MM.1S (cell line): ENCODE measurements at regions not wholly inside any gene's neighbourhood (a gene's known extent, or its start where the extent isn't known, plus 50 kb on each side); places are given as distances from the start of the nearest gene placed in this dataset.

ENCODE experiments used
- DNase-seq: peaks from one replicate; pipeline ENCODE4 v3.0.0-alpha.2; 2015
- H2AFZ ChIP-seq: fragments of 300-600 bp; sonication (generic); 2 replicates; pipeline ENCODE4 v1.6.0; 2016; ENCODE audit warnings: antibody characterized with exemption, low read length
- H3F3A ChIP-seq: fragments of 300-600 bp; sonication (generic); 2 replicates; pipeline ENCODE4 v1.6.1; 2016; ENCODE audit warnings: mild to moderate bottlenecking, antibody characterized with exemption, low read length, moderate library complexity, mixed read lengths; ENCODE audit not compliant: insufficient read depth
- H3K27ac ChIP-seq: fragments of 300-600 bp; sonication (generic); 2 replicates; pipeline ENCODE4 v1.5.1; 2016; ENCODE audit warnings: mild to moderate bottlenecking, low read length
- H3K27me3 ChIP-seq: fragments of 300-600 bp; sonication (generic); replicated peaks from 2 replicates; pipeline ENCODE4 v1.6.0; 2016; ENCODE audit warnings: low read length; ENCODE audit not compliant: insufficient read depth
- H3K36me3 ChIP-seq: fragments of 300-600 bp; sonication (generic); replicated peaks from 2 replicates; pipeline ENCODE4 v1.6.1; 2016; ENCODE audit warnings: mild to moderate bottlenecking, low read length, mixed read lengths; ENCODE audit not compliant: insufficient read depth
- H3K4me1 ChIP-seq: fragments of 300-600 bp; sonication (generic); 2 replicates; pipeline ENCODE4 v1.6.1; 2016; ENCODE audit warnings: low read length, mixed read lengths
- H3K4me2 ChIP-seq: fragments of 300-600 bp; sonication (generic); 2 replicates; pipeline ENCODE4 v1.6.0; 2016; ENCODE audit warnings: low read depth, low read length
- H3K4me3 ChIP-seq: fragments of 300-600 bp; sonication (generic); 2 replicates; pipeline ENCODE4 v1.5.1; 2016; ENCODE audit warnings: low read length, mixed read lengths
- H3K79me2 ChIP-seq: fragments of 300-600 bp; sonication (generic); 2 replicates; pipeline ENCODE4 v1.6.1; 2016; ENCODE audit warnings: mixed run types, low read length, mixed read lengths
- H3K9ac ChIP-seq: fragments of 300-600 bp; sonication (generic); 2 replicates; pipeline ENCODE4 v1.6.1; 2016; ENCODE audit warnings: low read length, mixed read lengths
- H3K9me2 ChIP-seq: fragments of 300-600 bp; sonication (generic); replicated peaks from 2 replicates; pipeline ENCODE4 v1.6.1; 2016; ENCODE audit warnings: mild to moderate bottlenecking, low read length, mixed read lengths; ENCODE audit not compliant: insufficient read depth
- H3K9me3 ChIP-seq: fragments of 300-600 bp; sonication (generic); replicated peaks from 2 replicates; pipeline ENCODE4 v1.6.1; 2016; ENCODE audit warnings: mild to moderate bottlenecking, low read length, mixed read lengths; ENCODE audit not compliant: insufficient read depth
- H4K20me1 ChIP-seq: fragments of 300-600 bp; sonication (generic); 2 replicates; pipeline ENCODE4 v1.6.1; 2016; ENCODE audit warnings: mild to moderate bottlenecking, low read length, moderate library complexity, mixed read lengths; ENCODE audit not compliant: insufficient read depth
- EZH2 ChIP-seq: fragments of 300-600 bp; sonication (generic); optimal IDR thresholded peaks from 2 replicates; pipeline ENCODE3; 2017; ENCODE audit warnings: low read depth, mild to moderate bottlenecking, antibody characterized with exemption, low read length, mixed read lengths
- EZH2phosphoT487 ChIP-seq: fragments of 300-600 bp; sonication (generic); IDR thresholded peaks from 2 replicates; pipeline ENCODE4 v1.6.1; 2018; ENCODE audit warnings: antibody characterized with exemption, low read length
- TF ChIP-seq, protein P1 (sequence below): fragments of 300-600 bp; sonication (generic); IDR thresholded peaks from 2 replicates; pipeline ENCODE4 v1.5.1; 2016; ENCODE audit warnings: antibody characterized with exemption, low read length, mixed read lengths

DNA sequence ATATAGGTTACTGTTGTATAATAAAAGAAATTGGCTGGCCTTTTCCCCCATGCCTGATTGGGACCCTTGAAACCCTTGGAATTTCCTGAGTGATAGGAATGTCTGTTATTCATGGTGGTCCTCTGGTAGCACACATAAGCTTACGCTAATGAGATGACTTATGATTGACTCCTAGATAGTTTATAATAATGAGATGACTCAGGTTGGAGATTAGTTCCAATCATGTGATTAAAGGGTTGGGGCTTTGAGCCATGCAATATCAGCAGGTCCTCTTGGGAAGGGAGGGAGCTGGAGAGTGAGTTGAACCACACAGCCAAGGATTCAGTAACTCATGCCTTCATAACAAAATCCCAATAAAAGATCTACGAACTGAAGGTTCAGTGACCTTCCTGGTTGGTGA is 407.6 kb upstream of the MANEA start:
- H3K27me3 ChIP-seq, result no peaks in the 10 kb centered on the region
- no peak overlapping the region for H3K4me2 ChIP-seq
- H3K27ac ChIP-seq, result no peak overlapping the region
- no peak overlapping the region for H3K9ac ChIP-seq
- no peaks in the 10 kb centered on the region for H4K20me1 ChIP-seq
- DNase-seq, result no peak
- no peaks in the 10 kb centered on the region for H3K36me3 ChIP-seq
- no peak overlapping the region for H3K4me3 ChIP-seq
- H3K4me1 ChIP-seq, result no peaks in the 10 kb centered on the region
- H2AFZ ChIP-seq, result no peak overlapping the region
- no peaks in the 10 kb centered on the region for H3K79me2 ChIP-seq
- H3K9me2 ChIP-seq, result no peaks in the 10 kb centered on the region
- TF ChIP-seq, protein P1, sequence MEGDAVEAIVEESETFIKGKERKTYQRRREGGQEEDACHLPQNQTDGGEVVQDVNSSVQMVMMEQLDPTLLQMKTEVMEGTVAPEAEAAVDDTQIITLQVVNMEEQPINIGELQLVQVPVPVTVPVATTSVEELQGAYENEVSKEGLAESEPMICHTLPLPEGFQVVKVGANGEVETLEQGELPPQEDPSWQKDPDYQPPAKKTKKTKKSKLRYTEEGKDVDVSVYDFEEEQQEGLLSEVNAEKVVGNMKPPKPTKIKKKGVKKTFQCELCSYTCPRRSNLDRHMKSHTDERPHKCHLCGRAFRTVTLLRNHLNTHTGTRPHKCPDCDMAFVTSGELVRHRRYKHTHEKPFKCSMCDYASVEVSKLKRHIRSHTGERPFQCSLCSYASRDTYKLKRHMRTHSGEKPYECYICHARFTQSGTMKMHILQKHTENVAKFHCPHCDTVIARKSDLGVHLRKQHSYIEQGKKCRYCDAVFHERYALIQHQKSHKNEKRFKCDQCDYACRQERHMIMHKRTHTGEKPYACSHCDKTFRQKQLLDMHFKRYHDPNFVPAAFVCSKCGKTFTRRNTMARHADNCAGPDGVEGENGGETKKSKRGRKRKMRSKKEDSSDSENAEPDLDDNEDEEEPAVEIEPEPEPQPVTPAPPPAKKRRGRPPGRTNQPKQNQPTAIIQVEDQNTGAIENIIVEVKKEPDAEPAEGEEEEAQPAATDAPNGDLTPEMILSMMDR, result no peak
- no peak for TF ChIP-seq EZH2
- TF ChIP-seq EZH2phosphoT487, result no peak
- H3F3A ChIP-seq, result no peaks in the 10 kb centered on the region
- no peaks in the 10 kb centered on the region for H3K9me3 ChIP-seq

DNA sequence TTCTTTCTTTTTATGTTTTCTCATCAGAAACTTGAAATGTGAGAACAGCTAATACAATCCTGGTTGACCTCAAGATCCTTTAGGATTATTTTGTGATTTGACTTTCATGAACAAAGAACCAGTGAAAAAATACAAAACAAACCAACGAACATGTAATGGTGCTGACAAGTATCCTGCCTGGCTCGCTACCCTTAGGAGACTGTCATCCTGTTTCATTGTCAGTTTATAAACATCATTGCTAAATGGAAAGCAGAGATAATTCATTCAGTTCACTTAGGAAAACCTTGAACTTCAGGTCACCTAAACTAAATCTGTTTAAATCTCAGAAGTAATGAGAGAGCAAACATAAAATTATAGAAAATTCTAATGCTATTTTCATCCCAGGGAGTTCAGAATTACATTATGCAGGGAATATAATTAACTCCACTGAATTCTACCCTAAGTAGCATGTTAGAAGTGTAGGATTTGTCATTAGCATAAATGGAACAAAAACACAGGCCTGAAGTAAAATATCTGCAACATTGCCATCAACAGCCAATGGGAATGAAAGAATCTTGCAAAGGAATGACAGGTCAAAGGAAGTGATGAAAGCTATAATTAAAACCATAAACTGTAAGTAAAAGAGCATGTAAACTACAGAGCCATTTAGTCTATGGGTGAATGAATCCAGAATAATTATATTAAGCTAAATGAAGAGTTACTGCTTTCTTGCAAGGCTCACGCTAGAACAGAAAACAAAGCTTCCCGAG is 401.2 kb upstream of the MANEA start:
- H3K9me2 ChIP-seq, result no peaks in the 10 kb centered on the region
- H3F3A ChIP-seq, result no peaks in the 10 kb centered on the region
- H3K4me1 ChIP-seq, result no peaks in the 10 kb centered on the region
- no peak overlapping the region for H3K27ac ChIP-seq
- no peaks in the 10 kb centered on the region for H4K20me1 ChIP-seq
- no peaks in the 10 kb centered on the region for H3K36me3 ChIP-seq
- H3K9me3 ChIP-seq, result no peaks in the 10 kb centered on the region
- H3K4me2 ChIP-seq, result no peak overlapping the region
- DNase-seq, result no peak
- TF ChIP-seq EZH2 (no peak), EZH2phosphoT487 (no peak)
- TF ChIP-seq, protein P1, result no peak
- no peaks in the 10 kb centered on the region for H3K79me2 ChIP-seq
- no peaks in the 10 kb centered on the region for H3K27me3 ChIP-seq
- no peak overlapping the region for H3K9ac ChIP-seq
- no peak overlapping the region for H2AFZ ChIP-seq
- no peak overlapping the region for H3K4me3 ChIP-seq

DNA sequence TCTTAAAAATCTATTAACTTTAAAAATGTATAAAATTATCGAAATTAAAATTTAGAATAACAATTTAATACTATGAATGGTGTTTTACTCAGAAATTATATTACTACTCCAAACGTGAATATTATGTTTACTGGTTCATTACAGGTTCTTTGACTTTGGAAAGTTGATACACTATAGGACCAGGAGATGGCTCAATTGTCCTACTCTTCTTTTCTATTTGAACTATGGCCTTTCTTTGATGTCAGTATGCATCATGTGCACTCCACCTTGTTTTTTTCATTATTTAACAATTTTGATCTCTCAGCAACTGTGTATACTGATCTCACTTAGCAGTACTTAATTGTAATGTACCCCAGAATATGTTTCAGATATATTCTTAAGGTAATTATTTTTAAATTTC is 391.5 kb upstream of the MANEA start:
- Histone ChIP-seq H3K9me2 (no peaks in the 10 kb centered on the region), H3K27me3 (no peaks in the 10 kb centered on the region), H3F3A (no peaks in the 10 kb centered on the region), H3K4me3 (no peak overlapping the region), H3K4me2 (no peak overlapping the region), H3K27ac (no peak overlapping the region), H3K79me2 (no peaks in the 10 kb centered on the region), H3K9ac (no peak overlapping the region), H2AFZ (no peak overlapping the region), H3K36me3 (no peaks in the 10 kb centered on the region), H4K20me1 (no peaks in the 10 kb centered on the region), H3K9me3 (no peaks in the 10 kb centered on the region), H3K4me1 (peaks cover 6% of the 10 kb centered on the region)
- no peak for DNase-seq
- TF ChIP-seq, protein P1, result no peak
- TF ChIP-seq EZH2phosphoT487, result no peak
